ENCODE measurements at regions not wholly inside any gene's neighbourhood (a gene's known extent, or its start where the extent isn't known, plus 50 kb on each side); places are given as distances from the start of the nearest gene placed in this dataset.

DNA sequence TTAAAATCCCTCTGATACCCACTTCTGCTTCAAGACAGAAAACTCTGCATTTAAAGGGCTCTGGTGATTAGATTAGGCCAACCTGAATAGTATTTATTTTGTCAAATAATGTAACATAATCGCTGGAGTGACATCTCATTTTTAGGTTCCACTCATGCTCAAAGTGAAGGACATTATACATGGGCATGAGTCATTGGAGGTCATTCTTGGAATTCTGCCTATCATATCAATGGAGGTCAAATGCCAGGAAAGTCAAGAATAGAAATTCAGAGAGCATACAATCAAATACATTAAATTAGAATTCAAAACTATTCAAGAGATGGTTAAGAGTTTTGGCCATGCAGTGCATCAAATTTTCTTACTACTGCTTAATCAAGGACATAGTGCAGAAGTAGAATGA, 50.8 kb upstream of the PRSS1 start:
- H3K9me3 Mint-ChIP-seq, result no peaks in the 10 kb centered on the region
- H3K27ac Mint-ChIP-seq, result no peak overlapping the region
- H3K4me3 Mint-ChIP-seq, result no peak overlapping the region
- no peak for ATAC-seq
- no peaks in the 10 kb centered on the region for H3K4me1 Mint-ChIP-seq
- H3K27me3 Mint-ChIP-seq, result no peaks in the 10 kb centered on the region
- no peaks in the 10 kb centered on the region for H3K36me3 Mint-ChIP-seq

DNA sequence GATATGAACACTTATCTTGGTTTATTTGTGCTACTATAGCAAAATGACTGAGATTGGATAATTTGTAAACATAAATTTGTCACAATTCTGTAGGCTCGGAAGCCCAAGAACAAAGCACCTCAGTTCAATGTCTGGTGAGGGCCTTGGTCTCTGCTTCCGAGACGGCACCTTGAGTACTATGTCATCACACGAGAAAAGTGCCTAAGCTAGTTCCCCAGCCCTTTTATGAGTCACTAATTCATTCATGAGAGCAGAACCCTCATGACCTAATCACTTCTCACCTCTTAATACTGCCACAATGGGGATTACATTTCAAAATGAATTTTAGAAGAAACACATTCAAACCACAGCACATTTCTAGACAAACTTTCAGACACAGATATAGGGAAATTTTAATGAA, 52.0 kb upstream of the PRSS1 start:
- no peak for ATAC-seq
- Mint-ChIP-seq H3K4me3 (no peak overlapping the region), H3K9me3 (no peaks in the 10 kb centered on the region), H3K27ac (no peak overlapping the region), H3K4me1 (no peaks in the 10 kb centered on the region), H3K36me3 (no peaks in the 10 kb centered on the region), H3K27me3 (no peaks in the 10 kb centered on the region)

DNA sequence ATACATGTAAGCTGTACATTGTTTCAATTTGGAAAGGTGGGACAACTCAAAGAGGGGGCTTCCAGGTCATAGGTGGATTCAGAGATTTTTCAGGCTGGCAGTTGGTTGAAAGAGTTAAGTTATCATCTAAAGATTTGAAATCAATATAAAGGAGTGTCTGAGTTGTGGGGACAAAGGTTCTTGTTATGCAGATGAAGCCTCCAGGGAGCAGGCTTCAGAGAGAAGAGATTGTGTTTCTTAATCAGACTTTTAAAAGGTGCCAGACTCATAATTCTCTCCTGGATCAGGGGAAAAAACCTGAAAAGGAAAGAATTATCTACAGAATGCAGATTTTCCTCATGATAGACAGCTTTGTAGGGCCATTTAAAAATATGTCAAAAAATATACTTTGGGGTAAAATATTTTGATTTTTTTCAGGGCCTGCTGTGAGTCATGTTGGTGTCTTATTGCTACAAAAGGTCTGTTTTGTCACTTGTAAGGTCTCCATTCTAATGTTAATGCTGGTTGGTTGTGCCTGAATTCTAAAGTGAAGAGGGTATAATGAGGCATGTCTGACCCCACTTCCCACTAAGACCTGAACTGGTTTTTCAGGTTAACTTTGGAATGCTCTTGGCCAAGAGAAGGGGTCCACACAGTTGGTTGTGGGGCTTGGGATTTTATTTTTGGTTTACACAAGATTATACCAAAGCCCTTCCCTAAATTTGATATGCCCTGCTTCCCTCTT, 52.7 kb upstream of the PRSS1 start:
- Mint-ChIP-seq H3K4me3 (no peak overlapping the region), H3K36me3 (no peaks in the 10 kb centered on the region), H3K27me3 (no peaks in the 10 kb centered on the region), H3K9me3 (no peaks in the 10 kb centered on the region), H3K4me1 (no peaks in the 10 kb centered on the region), H3K27ac (no peak overlapping the region)
- ATAC-seq, result no peak

DNA sequence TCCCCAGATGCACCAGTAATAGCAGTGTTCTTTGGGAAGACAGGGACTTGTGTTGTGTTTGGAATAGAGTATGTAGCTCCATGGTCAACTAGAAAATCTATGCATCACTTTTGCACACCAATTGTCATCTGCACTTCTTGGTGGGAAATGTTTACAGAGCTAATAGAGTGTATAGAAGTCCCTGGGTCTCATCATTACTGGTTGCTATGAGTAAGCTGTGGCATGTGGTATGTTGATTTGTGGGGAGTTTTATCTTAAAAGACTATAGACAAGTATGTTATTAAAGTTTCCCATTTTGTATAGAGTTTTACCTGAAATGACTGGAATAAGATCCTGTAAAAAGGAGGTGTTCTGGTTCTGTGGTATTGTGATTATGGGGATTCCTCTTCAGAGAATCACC, 55.4 kb upstream of the PRSS1 start:
- H3K9me3 Mint-ChIP-seq, result no peaks in the 10 kb centered on the region
- peaks cover 14% of the 10 kb centered on the region for H3K4me1 Mint-ChIP-seq
- no peak overlapping the region for H3K4me3 Mint-ChIP-seq
- no peak overlapping the region for H3K27ac Mint-ChIP-seq
- H3K27me3 Mint-ChIP-seq, result no peaks in the 10 kb centered on the region
- ATAC-seq, result no peak
- H3K36me3 Mint-ChIP-seq, result no peaks in the 10 kb centered on the region

GRCh38 chr7:142690554-142691182, 58.6 kb upstream of the PRSS1 start:
- ATAC-seq, result no peak
- H3K36me3 Mint-ChIP-seq, result no peaks in the 10 kb centered on the region
- no peaks in the 10 kb centered on the region for H3K27me3 Mint-ChIP-seq
- no peak overlapping the region for H3K4me3 Mint-ChIP-seq
- H3K4me1 Mint-ChIP-seq, result peaks cover 14% of the 10 kb centered on the region
- no peaks in the 10 kb centered on the region for H3K9me3 Mint-ChIP-seq
- peak overlapping the region; percentile 61 for H3K27ac Mint-ChIP-seq

DNA sequence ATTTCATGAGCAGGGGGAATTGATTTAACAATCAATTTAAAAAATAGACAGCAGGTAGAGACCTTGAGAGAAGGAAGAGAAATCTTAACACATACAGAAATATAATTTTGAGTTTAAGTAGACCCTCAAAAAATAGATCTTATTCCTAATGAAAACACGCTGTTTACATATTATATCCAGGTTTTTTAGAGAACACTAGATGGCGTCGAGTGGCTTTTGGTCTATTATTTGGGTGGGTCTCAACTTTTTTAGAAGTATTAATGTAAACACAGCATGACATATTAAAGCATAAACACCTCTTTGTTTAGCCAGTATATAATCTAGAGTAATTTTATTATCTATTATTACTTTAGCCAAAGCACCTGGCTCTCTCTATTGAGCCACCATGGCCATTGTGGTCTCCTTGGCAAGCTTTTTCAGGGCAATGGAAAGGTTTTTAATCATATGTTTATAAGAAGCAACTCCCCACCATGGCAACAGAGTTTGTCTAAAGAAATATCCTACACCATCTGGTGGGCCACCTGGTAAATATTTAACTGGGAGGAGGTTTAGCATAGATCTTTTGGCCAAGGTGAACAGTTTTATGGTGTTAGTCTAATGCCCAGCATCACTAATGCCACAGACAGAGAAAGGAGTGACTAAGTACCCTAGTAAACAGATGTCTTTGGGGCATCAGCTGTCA, 59.7 kb upstream of the PRSS1 start:
- H3K4me1 Mint-ChIP-seq, result peaks cover 14% of the 10 kb centered on the region
- no peaks in the 10 kb centered on the region for H3K9me3 Mint-ChIP-seq
- ATAC-seq, result no peak
- H3K27ac Mint-ChIP-seq, result no peak overlapping the region
- H3K4me3 Mint-ChIP-seq, result no peak overlapping the region
- no peaks in the 10 kb centered on the region for H3K27me3 Mint-ChIP-seq
- H3K36me3 Mint-ChIP-seq, result no peaks in the 10 kb centered on the region

- Mint-ChIP-seq H3K4me1 (peaks cover 10% of the 10 kb centered on the region), H3K27me3 (peaks cover 22% of the 10 kb centered on the region), H3K4me3 (no peak overlapping the region), H3K9me3 (no peaks in the 10 kb centered on the region), H3K27ac (no peak overlapping the region), H3K36me3 (no peaks in the 10 kb centered on the region)
- ATAC-seq, result no peak
Observed at GRCh38 chr7:142685877-142686508, 63.3 kb upstream of the PRSS1 start.

- no peak overlapping the region for H3K4me3 Mint-ChIP-seq
- H3K27ac Mint-ChIP-seq, result no peak overlapping the region
- no peaks in the 10 kb centered on the region for H3K4me1 Mint-ChIP-seq
- H3K27me3 Mint-ChIP-seq, result peaks cover 22% of the 10 kb centered on the region
- H3K9me3 Mint-ChIP-seq, result peaks cover 8% of the 10 kb centered on the region
- no peak for ATAC-seq
- H3K36me3 Mint-ChIP-seq, result no peaks in the 10 kb centered on the region
Observed at GRCh38 chr7:142681314-142682092, 67.8 kb upstream of the PRSS1 start.

DNA sequence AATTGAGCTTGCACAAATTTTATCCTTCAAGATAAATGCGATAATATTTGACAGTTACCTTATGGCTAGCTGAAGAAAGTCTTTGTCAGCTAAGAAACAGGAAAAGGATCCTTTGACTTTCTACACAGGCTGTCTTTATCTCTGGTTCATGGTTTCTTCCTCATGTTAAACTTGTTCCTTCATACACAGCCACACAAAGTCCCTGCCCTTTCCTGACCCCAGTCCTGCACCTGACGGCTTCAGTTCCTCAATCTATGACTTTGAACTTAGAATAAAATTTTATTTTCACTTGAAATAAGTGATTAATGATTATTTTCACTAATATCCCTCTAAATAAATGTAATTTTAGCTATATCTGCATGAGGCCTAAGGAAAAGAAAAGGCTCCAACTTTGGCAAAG, 77.8 kb upstream of the PRSS1 start:
- H3K36me3 Mint-ChIP-seq, result no peaks in the 10 kb centered on the region
- H3K9me3 Mint-ChIP-seq, result no peaks in the 10 kb centered on the region
- no peak overlapping the region for H3K4me3 Mint-ChIP-seq
- no peaks in the 10 kb centered on the region for H3K27me3 Mint-ChIP-seq
- ATAC-seq, result peak; percentile 68
- H3K27ac Mint-ChIP-seq, result peak overlapping the region; percentile 64
- peaks cover 27% of the 10 kb centered on the region for H3K4me1 Mint-ChIP-seq

DNA sequence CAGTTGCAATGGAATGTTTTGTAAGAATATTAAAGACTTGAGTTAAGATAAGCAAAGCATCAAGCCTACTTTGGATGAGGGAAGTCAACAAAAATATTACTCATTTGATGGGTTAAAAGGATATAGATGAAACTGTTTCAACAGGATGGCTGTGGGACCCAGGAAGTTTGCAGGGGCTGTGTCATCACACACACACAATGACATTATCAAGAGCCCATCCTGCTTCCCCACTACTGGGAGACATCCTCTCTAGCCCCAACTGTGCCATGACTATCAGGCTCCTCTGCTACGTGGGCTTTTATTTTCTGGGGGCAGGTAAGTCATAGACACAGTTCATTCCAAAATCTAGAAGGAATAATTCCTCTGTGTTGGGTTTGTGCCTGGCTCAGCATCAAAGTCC, 78.8 kb upstream of the PRSS1 start:
- H3K36me3 Mint-ChIP-seq, result no peaks in the 10 kb centered on the region
- H3K4me1 Mint-ChIP-seq, result peaks cover 27% of the 10 kb centered on the region
- H3K27ac Mint-ChIP-seq, result peak overlapping the region; percentile 64
- no peak overlapping the region for H3K4me3 Mint-ChIP-seq
- H3K27me3 Mint-ChIP-seq, result no peaks in the 10 kb centered on the region
- no peak for ATAC-seq
- no peaks in the 10 kb centered on the region for H3K9me3 Mint-ChIP-seq

DNA sequence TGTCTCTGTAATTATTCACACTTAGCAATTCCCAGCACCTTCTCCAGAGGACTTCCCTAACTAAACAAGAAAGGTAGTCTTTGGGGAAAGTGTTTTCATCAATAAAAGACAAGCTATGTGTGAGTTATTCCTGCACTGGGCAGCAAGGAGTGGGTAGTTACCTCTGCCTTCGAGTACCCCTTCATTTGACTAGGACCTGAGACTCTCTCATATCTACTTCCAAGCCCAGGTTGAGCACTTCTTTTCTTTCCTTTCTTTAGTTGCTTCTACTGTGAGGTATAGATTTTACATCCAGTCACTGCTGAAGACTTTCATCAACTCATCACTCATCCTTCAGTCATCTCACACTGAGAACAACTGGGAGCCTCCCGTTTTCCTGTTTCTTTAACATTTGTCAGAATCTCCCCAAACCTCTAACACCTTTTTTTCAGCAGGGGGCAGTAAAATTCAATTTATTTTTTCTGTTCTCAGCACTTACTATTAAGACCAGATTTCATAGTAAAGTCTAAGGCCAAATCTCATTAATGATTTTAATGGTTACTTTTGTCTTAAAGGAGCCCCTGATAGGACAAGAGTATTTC, 80.1 kb upstream of the PRSS1 start:
- Mint-ChIP-seq H3K27ac (peak overlapping the region; percentile 51), H3K4me1 (peaks cover 27% of the 10 kb centered on the region)

DNA sequence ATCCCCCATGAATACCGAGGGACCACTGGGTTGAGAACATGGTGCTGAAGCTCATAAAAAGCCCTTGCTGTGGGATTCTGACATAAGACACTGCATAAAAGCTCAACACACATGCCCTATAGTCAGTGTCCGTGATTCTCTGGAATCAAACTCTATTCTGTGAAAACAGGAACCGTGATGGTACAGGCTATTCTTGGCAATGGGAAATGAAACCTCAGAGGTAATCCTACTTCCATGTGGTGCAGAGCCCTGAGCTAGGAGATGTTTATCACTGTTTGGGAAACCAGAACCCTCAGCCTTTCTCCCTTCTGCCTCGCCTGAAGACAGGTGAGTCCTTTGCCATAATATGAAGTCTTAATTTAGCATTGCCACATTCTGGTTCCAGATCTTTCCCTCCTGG, 80.8 kb upstream of the PRSS1 start:
- no peak overlapping the region for H3K4me3 Mint-ChIP-seq
- peaks cover 27% of the 10 kb centered on the region for H3K4me1 Mint-ChIP-seq
- peaks cover 4% of the 10 kb centered on the region for H3K27me3 Mint-ChIP-seq
- peak; percentile 77 for ATAC-seq
- no peaks in the 10 kb centered on the region for H3K36me3 Mint-ChIP-seq
- H3K9me3 Mint-ChIP-seq, result no peaks in the 10 kb centered on the region
- peak overlapping the region; percentile 51 for H3K27ac Mint-ChIP-seq

More for the DNA sequence above, 80.1 kb upstream of the PRSS1 start:
- Mint-ChIP-seq H3K9me3 (no peaks in the 10 kb centered on the region), H3K27me3 (no peaks in the 10 kb centered on the region), H3K36me3 (no peaks in the 10 kb centered on the region), H3K4me3 (no peak overlapping the region)
- ATAC-seq, result no peak

- ATAC-seq, result no peak
- H3K27me3 Mint-ChIP-seq, result no peaks in the 10 kb centered on the region
- no peak overlapping the region for H3K27ac Mint-ChIP-seq
- no peak overlapping the region for H3K4me3 Mint-ChIP-seq
- no peaks in the 10 kb centered on the region for H3K4me1 Mint-ChIP-seq
- no peaks in the 10 kb centered on the region for H3K36me3 Mint-ChIP-seq
- H3K9me3 Mint-ChIP-seq, result no peaks in the 10 kb centered on the region
Observed at GRCh38 chr7:142657376-142657775, 91.9 kb upstream of the PRSS1 start.

DNA sequence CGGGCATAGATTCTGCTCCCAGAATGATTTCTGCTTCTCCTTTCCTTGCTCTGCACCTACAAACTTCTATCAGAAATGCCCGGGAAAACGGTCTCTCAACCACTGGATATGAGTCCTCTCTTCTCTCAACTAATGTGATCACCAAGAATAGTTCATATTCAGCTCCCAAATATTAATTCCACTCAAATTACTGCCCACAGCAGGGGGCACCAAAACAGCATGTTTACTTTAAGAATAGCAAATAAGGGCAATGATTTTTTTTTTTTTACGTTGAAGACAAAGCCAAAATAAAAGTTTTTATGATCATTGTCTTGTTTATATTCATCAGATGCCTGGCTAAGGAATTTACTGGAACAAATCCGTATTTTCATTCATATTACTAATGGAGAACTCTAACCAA, 94.9 kb upstream of the PRSS1 start:
- no peak for ATAC-seq
- Mint-ChIP-seq H3K9me3 (no peaks in the 10 kb centered on the region), H3K27ac (no peak overlapping the region), H3K27me3 (no peaks in the 10 kb centered on the region), H3K4me1 (no peaks in the 10 kb centered on the region), H3K36me3 (no peaks in the 10 kb centered on the region), H3K4me3 (no peak overlapping the region)

DNA sequence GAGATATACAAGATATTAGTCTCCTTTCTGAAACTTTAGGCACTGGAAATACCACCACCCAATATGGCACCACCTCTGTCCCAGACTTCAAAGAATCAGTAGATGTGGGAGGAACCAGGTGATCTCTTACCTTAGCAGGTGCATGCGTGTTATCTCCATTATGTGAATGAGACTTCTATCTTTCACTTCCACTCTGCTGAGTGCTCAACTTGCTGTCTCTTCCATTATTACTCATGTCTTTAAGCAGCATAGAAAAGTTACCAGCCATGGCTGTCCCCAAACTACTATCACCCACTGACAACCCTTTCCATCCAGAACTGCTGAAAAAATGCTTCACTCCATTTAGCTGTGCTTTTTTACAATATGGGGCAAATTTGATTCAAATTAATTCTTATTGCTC, 101.5 kb upstream of the PRSS1 start:
- H3K27ac Mint-ChIP-seq, result no peak overlapping the region
- ATAC-seq, result peak; percentile 56
- H3K4me1 Mint-ChIP-seq, result peaks cover 9% of the 10 kb centered on the region
- H3K36me3 Mint-ChIP-seq, result no peaks in the 10 kb centered on the region
- H3K27me3 Mint-ChIP-seq, result peaks cover 56% of the 10 kb centered on the region
- H3K4me3 Mint-ChIP-seq, result no peak overlapping the region
- no peaks in the 10 kb centered on the region for H3K9me3 Mint-ChIP-seq
